Breast epithelium (tissue), 4 donors: ENCODE measurements at regions not wholly inside any gene's neighbourhood (a gene's known extent, or its start where the extent isn't known, plus 50 kb on each side); places are given as distances from the start of the nearest gene placed in this dataset.

ENCODE experiments used
- DNase-seq, 2 donors: peaks; one replicate each; pipeline ENCODE4 v3.0.0-alpha.2; 2019; ENCODE audit warnings: low spot score in 2 of 2
- H3K27ac ChIP-seq, 2 donors: fragments of 200-600 bp; sonication (generic) in 1 of 2; one replicate each; pipeline ENCODE4 v1.5.1; 2016 to 2019; ENCODE audit warnings: mild to moderate bottlenecking in 1 of 2
- H3K27me3 ChIP-seq, 2 donors: fragments of 200-600 bp; sonication (generic) in 1 of 2; one replicate each; pipeline versions ENCODE4 v1.5.1 to v1.6.0; 2017 to 2019; ENCODE audit warnings: control low read depth in 1 of 2, mild to moderate bottlenecking in 1 of 2
- H3K36me3 ChIP-seq: fragments of 200-600 bp; one replicate; pipeline ENCODE4 v1.5.1; 2019
- H3K4me1 ChIP-seq, 2 donors: fragments of 200-600 bp; sonication (generic); one replicate each; pipeline ENCODE4 v1.5.1; 2016 to 2019; ENCODE audit warnings: control low read depth in 1 of 2
- H3K4me3 ChIP-seq, 3 donors: fragments of 200-600 bp; sonication (generic); 1 replicate in 2 of 3; 2 replicates in 1 of 3; pipeline ENCODE4 v1.5.1; 2016 to 2019; ENCODE audit warnings: mild to moderate bottlenecking in 3 of 3, moderate library complexity in 2 of 3
- H3K9me3 ChIP-seq, 2 donors: fragments of 200-600 bp; sonication (generic) in 1 of 2; one replicate each; pipeline ENCODE4 v1.5.1; 2016 to 2019; ENCODE audit warnings: control low read depth in 1 of 2
- CTCF ChIP-seq, 3 donors: fragments of 450-650 bp; IDR thresholded peaks; one replicate each; pipeline ENCODE4 v1.5.1; 2016 to 2017; ENCODE audit warnings: antibody characterized with exemption in 3 of 3, mild to moderate bottlenecking in 3 of 3, moderate library complexity in 3 of 3
- POLR2A ChIP-seq: fragments of 450-650 bp; IDR thresholded peaks from one replicate; pipeline ENCODE4 v1.6.1; 2016; ENCODE audit warnings: antibody characterized with exemption, mild to moderate bottlenecking, moderate library complexity
- POLR2AphosphoS5 ChIP-seq, 3 donors: sonication (generic); formaldehyde crosslinking; IDR thresholded peaks; one replicate each; pipeline ENCODE4 v1.6.1; 2017; ENCODE audit warnings: antibody characterized with exemption in 3 of 3
- intact Hi-C: fragments of 100-400 bp; cut with DNase I; formaldehyde crosslinking; loops from one replicate; pipeline ENCODE4 v1.15.1; 2023; ENCODE audit warnings: low total_unique reads

- no peaks in the 10 kb centered on the region for H3K36me3 ChIP-seq
- H3K27me3 ChIP-seq, result no peaks in the 10 kb centered on the region
- DNase-seq, result no peak
- no peak for TF ChIP-seq POLR2A
- no peak for TF ChIP-seq CTCF (IDR thresholded peaks at IDR 0.05)
- no peak for TF ChIP-seq POLR2AphosphoS5 (IDR thresholded peaks at IDR 0.05)
- H3K4me1 ChIP-seq, result no peaks in the 10 kb centered on the region
- H3K27ac ChIP-seq, result no peak overlapping the region
- intact Hi-C loops, result no loop called here
- no peak overlapping the region for H3K4me3 ChIP-seq
- H3K9me3 ChIP-seq, result no peaks in the 10 kb centered on the region
These were observed 126.7 kb upstream of the ZNF32 start for GRCh38 chr10:43775384-43775783.

- no peaks in the 10 kb centered on the region for H3K9me3 ChIP-seq
- H3K36me3 ChIP-seq, result no peaks in the 10 kb centered on the region
- no peak for DNase-seq
- no peak overlapping the region for H3K27ac ChIP-seq
- no peaks in the 10 kb centered on the region for H3K27me3 ChIP-seq
- no peaks in the 10 kb centered on the region for H3K4me1 ChIP-seq
- no peak overlapping the region for H3K4me3 ChIP-seq
- intact Hi-C loops, result no loop called here
- TF ChIP-seq CTCF (IDR thresholded peaks at IDR 0.05) (no peak), POLR2AphosphoS5 (IDR thresholded peaks at IDR 0.05) (no peak), POLR2A (no peak)
These were observed 125.6 kb upstream of the ZNF32 start for GRCh38 chr10:43774234-43774769.

- H3K27ac ChIP-seq, result no peak overlapping the region
- H3K27me3 ChIP-seq, result no peaks in the 10 kb centered on the region
- intact Hi-C loops, result no loop called here
- H3K4me1 ChIP-seq, result no peaks in the 10 kb centered on the region
- no peak for TF ChIP-seq CTCF (IDR thresholded peaks at IDR 0.05)
- TF ChIP-seq POLR2A, result no peak
- TF ChIP-seq POLR2AphosphoS5 (IDR thresholded peaks at IDR 0.05), result no peak
- H3K9me3 ChIP-seq, result no peaks in the 10 kb centered on the region
- DNase-seq, result no peak
- H3K36me3 ChIP-seq, result no peaks in the 10 kb centered on the region
- H3K4me3 ChIP-seq, result no peak overlapping the region
These were observed 125.1 kb upstream of the ZNF32 start for GRCh38 chr10:43773736-43774135.

GRCh38 chr10:43772171-43772570 lies 123.5 kb upstream of the ZNF32 start:
- intact Hi-C loops, result no loop called here
- Histone ChIP-seq H3K4me3 (no peak overlapping the region), H3K9me3 (no peaks in the 10 kb centered on the region), H3K27me3 (no peaks in the 10 kb centered on the region), H3K4me1 (no peaks in the 10 kb centered on the region), H3K27ac (no peak overlapping the region), H3K36me3 (no peaks in the 10 kb centered on the region)
- no peak for DNase-seq
- TF ChIP-seq POLR2A, result no peak
- TF ChIP-seq CTCF (IDR thresholded peaks at IDR 0.05), result no peak
- TF ChIP-seq POLR2AphosphoS5 (IDR thresholded peaks at IDR 0.05), result no peak

DNA sequence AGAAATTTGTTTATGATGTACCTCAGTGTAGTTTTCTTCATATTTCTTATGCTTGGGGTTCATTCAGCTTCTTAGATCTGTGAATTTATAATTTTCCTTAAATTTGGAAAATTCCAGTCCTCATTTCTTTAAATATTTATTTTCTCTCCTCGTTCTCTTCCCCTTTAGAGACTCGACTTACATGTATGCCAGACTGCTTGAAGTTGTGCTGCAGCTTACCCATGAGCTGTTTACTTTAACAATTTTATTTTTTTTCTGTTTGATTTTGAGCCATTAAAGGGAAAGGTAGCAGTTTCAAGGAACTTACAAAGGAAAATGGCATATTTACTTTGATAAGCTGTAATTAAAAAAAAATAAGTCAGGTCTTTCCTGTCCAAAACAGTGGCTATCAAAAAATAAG lies 123.0 kb upstream of the ZNF32 start:
- DNase-seq, result no peak
- H3K36me3 ChIP-seq, result no peaks in the 10 kb centered on the region
- TF ChIP-seq POLR2A (no peak), POLR2AphosphoS5 (IDR thresholded peaks at IDR 0.05) (no peak), CTCF (IDR thresholded peaks at IDR 0.05) (no peak)
- H3K4me1 ChIP-seq, result no peaks in the 10 kb centered on the region
- no peak overlapping the region for H3K4me3 ChIP-seq
- no peaks in the 10 kb centered on the region for H3K27me3 ChIP-seq
- no peaks in the 10 kb centered on the region for H3K9me3 ChIP-seq
- intact Hi-C loops, result no loop called here
- no peak overlapping the region for H3K27ac ChIP-seq
